HEK293T (cell line): ENCODE measurements at regions not wholly inside any gene's neighbourhood (a gene's known extent, or its start where the extent isn't known, plus 50 kb on each side); places are given as distances from the start of the nearest gene placed in this dataset.

Experiments used
- CTCF ChIA-PET: fragments of 350-600 bp; formaldehyde crosslinking; extraction: SDS; loops from one replicate; lab custom pipeline; 2021; ENCODE audit warnings: antibody characterized with exemption, inconsistent platforms; lab: Yijun Ruan, JAX
- POLR2A ChIA-PET: fragments of 350-600 bp; formaldehyde crosslinking; extraction: SDS; loops from one replicate; lab custom pipeline; 2020; ENCODE audit warnings: antibody characterized with exemption, inconsistent platforms; lab: Yijun Ruan, JAX
- DNase-seq: peaks from one replicate; pipeline ENCODE4 v3.0.0; 2012; ENCODE audit warnings: mixed read lengths; ENCODE audit errors: extremely low spot score
- ARNT ChIP-seq: fragments of 450-650 bp; IDR thresholded peaks from 2 replicates; pipeline ENCODE4 v1.6.1; 2017; ENCODE audit warnings: mild to moderate bottlenecking
- BHLHE40 ChIP-seq: fragments of 450-650 bp; IDR thresholded peaks from 2 replicates; pipeline ENCODE4 v1.6.1; 2016; ENCODE audit warnings: mild to moderate bottlenecking, moderate library complexity, borderline replicate concordance
- CTBP1 ChIP-seq: fragments of 450-650 bp; IDR thresholded peaks from 2 replicates; pipeline ENCODE4 v1.6.1; 2016; ENCODE audit warnings: borderline replicate concordance
- ELF4 ChIP-seq: fragments of 450-650 bp; IDR thresholded peaks from 2 replicates; pipeline ENCODE4 v1.6.1; 2017; ENCODE audit warnings: antibody characterized with exemption
- FOXA1 ChIP-seq: fragments of 450-650 bp; IDR thresholded peaks from 2 replicates; pipeline ENCODE4 v1.6.1; 2016; ENCODE audit warnings: mild to moderate bottlenecking
- FOXK2 ChIP-seq: fragments of 450-650 bp; IDR thresholded peaks from 2 replicates; pipeline ENCODE4 v1.6.1; 2016; ENCODE audit warnings: mild to moderate bottlenecking
- FOXM1 ChIP-seq: fragments of 450-650 bp; IDR thresholded peaks from 2 replicates; pipeline ENCODE4 v1.6.1; 2017; ENCODE audit warnings: mild to moderate bottlenecking, borderline replicate concordance
- HDGF ChIP-seq: fragments of 450-650 bp; IDR thresholded peaks from 2 replicates; pipeline ENCODE4 v1.6.1; 2017; ENCODE audit warnings: antibody characterized with exemption, borderline replicate concordance
- L3MBTL2 ChIP-seq: fragments of 450-650 bp; conservative IDR thresholded peaks from 2 replicates; pipeline ENCODE4 v1.6.1; 2016; ENCODE audit warnings: mild to moderate bottlenecking
- LEF1 ChIP-seq: fragments of 450-650 bp; IDR thresholded peaks from 2 replicates; pipeline ENCODE4 v1.6.1; 2017; ENCODE audit warnings: mild to moderate bottlenecking, borderline replicate concordance
- NFRKB ChIP-seq: fragments of 450-650 bp; IDR thresholded peaks from 2 replicates; pipeline ENCODE4 v1.6.1; 2016; ENCODE audit warnings: mild to moderate bottlenecking, moderate library complexity
- SP1 ChIP-seq: fragments of 450-650 bp; IDR thresholded peaks from 2 replicates; pipeline ENCODE4 v1.6.1; 2017
- SUZ12 ChIP-seq: fragments of 450-650 bp; IDR thresholded peaks from 2 replicates; pipeline ENCODE4 v1.6.1; 2016; ENCODE audit warnings: mild to moderate bottlenecking
- TARDBP ChIP-seq: fragments of 450-650 bp; IDR thresholded peaks from 2 replicates; pipeline ENCODE4 v1.6.1; 2016
- ZNF384 ChIP-seq: fragments of 450-650 bp; IDR thresholded peaks from 2 replicates; pipeline ENCODE4 v1.6.1; 2016
- TF ChIP-seq, protein P1 (sequence below): fragments of 450-650 bp; IDR thresholded peaks from 2 replicates; pipeline ENCODE4 v1.6.1; 2016

DNA sequence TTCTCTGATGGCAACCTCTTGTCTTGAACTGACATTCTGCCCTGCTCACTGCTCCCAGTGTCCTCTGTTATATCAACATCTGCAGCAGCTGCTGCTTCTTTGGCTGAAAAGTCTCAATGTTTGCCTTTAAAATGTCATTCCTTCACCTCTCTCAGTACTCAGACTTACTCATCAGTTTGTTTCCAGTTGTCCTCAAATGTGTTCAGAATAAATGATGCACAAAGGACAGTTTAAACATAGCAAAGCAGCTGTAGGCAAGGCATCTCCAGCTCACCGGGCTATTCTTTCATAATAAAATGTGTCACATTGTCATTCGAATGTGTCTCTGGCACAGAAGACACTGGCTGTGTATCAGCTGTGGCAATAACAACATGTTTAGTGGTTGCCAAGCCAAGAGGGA, 590.9 kb upstream of the ZNF608 start:
- TF ChIP-seq FOXM1 (no peak), ELF4 (no peak), TARDBP (no peak), FOXK2 (no peak), ZNF384 (no peak), FOXA1 (no peak), BHLHE40 (no peak), HDGF (no peak), CTBP1 (no peak), L3MBTL2 (no peak), NFRKB (no peak)
- CTCF ChIA-PET: no interaction called here

DNA sequence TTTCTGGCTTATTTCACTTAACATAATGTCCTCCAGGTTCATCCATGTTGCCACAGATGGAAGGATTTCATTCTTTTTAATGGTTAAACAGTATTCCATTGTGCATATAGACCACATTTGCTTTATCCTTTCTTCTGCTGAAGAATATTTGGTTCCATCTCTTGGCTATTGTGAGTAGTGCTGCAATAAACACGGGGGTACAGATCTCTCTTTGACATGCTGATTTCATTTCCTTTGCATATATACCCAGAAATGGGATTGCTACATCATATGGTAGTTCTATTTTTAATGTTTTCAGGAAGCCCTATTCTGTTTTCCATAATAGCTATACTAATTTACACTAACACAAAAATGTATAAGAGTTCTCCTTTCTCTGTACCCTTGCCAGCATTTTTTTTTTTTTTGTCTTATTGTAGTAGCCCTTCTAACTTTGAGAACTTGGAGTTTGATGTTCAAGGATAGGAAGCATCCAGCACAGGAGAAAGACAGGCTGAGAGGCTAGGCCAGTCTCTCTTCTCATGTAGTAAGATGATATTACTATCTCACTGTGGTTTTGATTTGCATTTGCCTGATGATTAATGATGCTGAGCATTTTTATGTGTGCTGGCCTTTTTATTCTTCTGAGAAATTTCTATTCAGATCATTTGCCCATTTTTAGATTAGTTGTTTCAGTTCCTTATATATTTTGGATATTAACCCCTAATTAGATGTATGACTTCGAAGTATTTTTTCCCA, 592.2 kb upstream of the ZNF608 start:
- ChIA-PET POLR2A (no interaction called here), CTCF (no interaction called here)
- DNase-seq: no peak
- TF ChIP-seq HDGF (no peak), FOXA1 (no peak), L3MBTL2 (no peak), ELF4 (no peak), BHLHE40 (no peak), TARDBP (no peak), FOXK2 (no peak), CTBP1 (no peak), NFRKB (no peak), SP1 (no peak), ZNF384 (no peak), ARNT (no peak), FOXM1 (no peak), LEF1 (no peak), SUZ12 (no peak)
- TF ChIP-seq, protein P1, sequence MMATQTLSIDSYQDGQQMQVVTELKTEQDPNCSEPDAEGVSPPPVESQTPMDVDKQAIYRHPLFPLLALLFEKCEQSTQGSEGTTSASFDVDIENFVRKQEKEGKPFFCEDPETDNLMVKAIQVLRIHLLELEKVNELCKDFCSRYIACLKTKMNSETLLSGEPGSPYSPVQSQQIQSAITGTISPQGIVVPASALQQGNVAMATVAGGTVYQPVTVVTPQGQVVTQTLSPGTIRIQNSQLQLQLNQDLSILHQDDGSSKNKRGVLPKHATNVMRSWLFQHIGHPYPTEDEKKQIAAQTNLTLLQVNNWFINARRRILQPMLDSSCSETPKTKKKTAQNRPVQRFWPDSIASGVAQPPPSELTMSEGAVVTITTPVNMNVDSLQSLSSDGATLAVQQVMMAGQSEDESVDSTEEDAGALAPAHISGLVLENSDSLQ: no peak

More for the DNA sequence above, 590.9 kb upstream of the ZNF608 start:
- DNase-seq: no peak
- POLR2A ChIA-PET: no interaction called here

DNA sequence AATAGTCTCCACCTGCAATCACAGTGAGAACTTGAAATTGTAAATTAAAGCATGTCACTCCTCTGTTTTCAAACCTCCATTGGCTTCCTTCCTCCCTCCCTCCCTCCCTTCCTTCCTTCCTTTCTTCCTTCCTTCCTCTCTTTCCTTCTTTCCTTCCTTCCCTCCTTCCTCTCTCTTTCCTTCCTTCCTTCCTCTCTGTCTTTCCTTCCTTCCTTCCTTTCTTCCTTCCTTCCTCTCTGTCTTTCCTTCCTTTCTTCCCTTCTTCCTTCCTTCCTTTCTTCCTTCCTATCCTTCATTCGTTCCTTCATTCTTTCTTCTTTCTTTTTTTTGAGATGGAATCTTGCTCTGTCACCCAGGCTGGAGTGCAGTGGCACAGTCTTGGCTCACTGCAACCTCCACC, 595.0 kb upstream of the ZNF608 start:
- TF ChIP-seq FOXA1 (no peak), HDGF (no peak), CTBP1 (no peak), L3MBTL2 (no peak), BHLHE40 (no peak), FOXM1 (no peak), ZNF384 (no peak), ARNT (no peak), SUZ12 (no peak), FOXK2 (no peak), LEF1 (no peak)
- TF ChIP-seq, protein P1: no peak
- ChIA-PET POLR2A (no interaction called here), CTCF (no interaction called here)
- no peak for DNase-seq

DNA sequence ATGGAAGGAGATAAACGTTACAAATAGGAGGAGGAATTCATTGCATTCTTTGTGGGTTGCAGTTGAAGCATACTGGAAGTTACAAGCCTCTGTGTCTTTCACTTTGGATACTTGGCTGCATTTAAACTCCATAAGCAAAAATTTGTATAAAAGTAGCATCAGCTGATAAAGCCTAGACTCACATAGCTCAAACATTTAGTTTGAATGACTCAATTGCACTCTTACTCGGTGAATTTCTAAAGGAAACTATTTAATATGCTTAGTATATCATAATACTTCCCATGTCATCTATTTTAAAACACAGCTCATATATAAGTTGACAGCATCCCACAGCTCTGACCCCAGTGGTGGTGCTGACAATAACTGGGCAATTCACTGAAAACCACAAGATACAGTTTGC, 596.6 kb upstream of the ZNF608 start:
- TF ChIP-seq ELF4 (no peak), FOXA1 (no peak), FOXK2 (no peak), TARDBP (no peak), HDGF (no peak), ZNF384 (no peak), ARNT (no peak), NFRKB (no peak), BHLHE40 (no peak), SP1 (no peak), FOXM1 (no peak), LEF1 (no peak), SUZ12 (no peak), L3MBTL2 (no peak)
- TF ChIP-seq, protein P1: no peak
- ChIA-PET POLR2A (no interaction called here), CTCF (no interaction called here)
- DNase-seq: no peak

DNA sequence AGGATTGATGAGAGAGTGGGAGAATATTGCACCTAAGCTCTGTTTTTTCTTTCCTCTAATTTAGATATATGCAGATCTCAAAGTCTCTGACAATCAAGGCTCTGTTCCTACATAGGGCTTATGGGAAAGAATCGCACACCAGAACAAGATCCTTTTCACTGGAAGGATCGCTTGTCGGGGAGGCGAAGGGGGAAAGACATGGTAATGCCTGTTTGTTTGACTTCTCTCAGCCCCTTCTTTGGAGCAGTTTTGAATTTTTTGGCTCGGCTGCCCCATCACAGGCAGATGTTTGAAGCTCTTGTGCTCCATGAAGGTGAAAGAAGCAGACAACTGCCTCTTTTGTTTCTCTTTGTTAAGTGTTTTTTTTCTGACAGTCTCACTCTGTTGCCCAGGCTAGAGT, 599.9 kb upstream of the ZNF608 start:
- POLR2A ChIA-PET: no interaction called here
- CTCF ChIA-PET: no interaction called here
- TF ChIP-seq HDGF: no peak
- no peak for TF ChIP-seq NFRKB
- TF ChIP-seq ARNT: no peak
- no peak for TF ChIP-seq TARDBP
- no peak for TF ChIP-seq FOXA1
- TF ChIP-seq BHLHE40: no peak
- TF ChIP-seq CTBP1: no peak
- no peak for TF ChIP-seq FOXK2
- no peak for TF ChIP-seq ELF4
- no peak for TF ChIP-seq ZNF384
- TF ChIP-seq, protein P1: no peak
- TF ChIP-seq SP1: no peak
- no peak for DNase-seq
